Spleen (tissue), 7 donors: ENCODE measurements at regions not wholly inside any gene's neighbourhood (a gene's known extent, or its start where the extent isn't known, plus 50 kb on each side); places are given as distances from the start of the nearest gene placed in this dataset.

Experiments used
- CTCF ChIP-seq, 11 experiments: fragments of 200-600 bp in 7 of 11; fragments of 450-650 bp in 4 of 11; sonication (generic) in 4 of 11; IDR thresholded peaks in 8 of 11; conservative IDR thresholded peaks in 3 of 11; 1 replicate in 7 of 11; 2 replicates in 4 of 11; pipeline versions ENCODE4 v1.4.0 to v1.8.0; 2016 to 2021; ENCODE audit warnings: antibody characterized with exemption in 11 of 11, inconsistent platforms in 4 of 11, mild to moderate bottlenecking in 1 of 11
- POLR2A ChIP-seq, 3 donors: fragments of 450-650 bp; IDR thresholded peaks; one replicate each; pipeline ENCODE4 v1.5.1; 2017; ENCODE audit warnings: antibody characterized with exemption in 3 of 3, mild to moderate bottlenecking in 1 of 3
- POLR2AphosphoS5 ChIP-seq, 3 donors: sonication (generic); formaldehyde crosslinking; IDR thresholded peaks; one replicate each; pipeline ENCODE4 v1.5.1; 2017; ENCODE audit warnings: antibody characterized with exemption in 3 of 3
- donor health status: DM: no; HTN: no; CAD: no; lungs with moderate emphysema.
- donor health status: DM: no; HTN: no; CAD: no.
- donor health status: DM: no; HTN: no; CAD: no.

DNA sequence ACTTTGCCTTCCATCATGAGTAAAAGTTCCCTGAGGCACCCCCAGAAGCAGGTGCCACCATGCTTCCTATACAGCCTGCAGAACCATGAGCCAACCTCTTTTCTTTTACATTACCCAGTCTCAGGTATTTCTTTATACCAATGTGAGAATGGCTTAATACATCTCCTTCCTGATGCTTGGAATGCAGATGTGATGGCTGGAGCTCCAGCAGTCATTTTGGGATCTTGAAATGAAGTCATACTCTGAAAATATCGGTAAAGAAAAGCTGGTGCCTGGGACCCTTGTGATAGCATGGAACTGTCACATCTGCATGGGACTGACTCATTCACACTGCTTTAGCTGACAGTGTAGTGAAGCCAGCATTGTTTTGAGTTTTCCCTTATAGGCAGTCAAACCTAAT lies 634.5 kb upstream of the NRP1 start:
- no peak for TF ChIP-seq CTCF (IDR thresholded peaks at IDR 0.05 in 8 of 11, conservative IDR thresholded peaks at IDR 0.05 in 3 of 11)
- no peak for TF ChIP-seq POLR2A (IDR thresholded peaks at IDR 0.05)
- TF ChIP-seq POLR2AphosphoS5 (IDR thresholded peaks at IDR 0.05), result no peak
